Stomach (tissue), 8 donors: ENCODE measurements at regions not wholly inside any gene's neighbourhood (a gene's known extent, or its start where the extent isn't known, plus 50 kb on each side); places are given as distances from the start of the nearest gene placed in this dataset.

Source experiments
- DNase-seq, 2 donors: peaks; one replicate each; pipeline versions ENCODE4 v3.0.0 to v3.0.0-alpha.2; 2013 to 2019
- H3K27ac ChIP-seq, 5 donors: fragments of 200-600 bp in 4 of 5; sonication (generic) in 4 of 5; one replicate each; pipeline ENCODE4 v1.5.1; 2013 to 2019; ENCODE audit warnings: mild to moderate bottlenecking in 1 of 5, moderate library complexity in 1 of 5
- H3K27me3 ChIP-seq, 3 donors: fragments of 200-600 bp; sonication (generic); one replicate each; pipeline ENCODE4 v1.5.1; 2017 to 2019; ENCODE audit warnings: mixed run types in 1 of 3
- H3K36me3 ChIP-seq, 4 donors: fragments of 200-600 bp; sonication (generic); 1 replicate in 3 of 4; 2 replicates in 1 of 4; pipeline ENCODE4 v1.5.1; 2016 to 2019
- H3K4me1 ChIP-seq, 4 donors: fragments of 200-600 bp; sonication (generic); one replicate each; pipeline ENCODE4 v1.5.1; 2016 to 2019
- H3K4me3 ChIP-seq, 4 donors: fragments of 200-600 bp; sonication (generic) in 3 of 4; one replicate each; pipeline ENCODE4 v1.5.1; 2016 to 2019; ENCODE audit warnings: mild to moderate bottlenecking in 1 of 4
- H3K9me3 ChIP-seq, 4 donors: fragments of 200-600 bp; sonication (generic); one replicate each; pipeline ENCODE4 v1.5.1; 2016 to 2019
- CTCF ChIP-seq, 7 experiments: fragments of 450-650 bp in 4 of 7; fragments of 200-600 bp in 3 of 7; sonication (generic) in 3 of 7; IDR thresholded peaks; one replicate each; pipeline ENCODE4 v1.5.1; 2016 to 2019; ENCODE audit warnings: antibody characterized with exemption in 7 of 7, control low read depth in 2 of 7, mild to moderate bottlenecking in 1 of 7
- EP300 ChIP-seq: sonication (generic); formaldehyde crosslinking; IDR thresholded peaks from one replicate; pipeline ENCODE4 v1.6.1; 2017; ENCODE audit warnings: antibody characterized with exemption
- POLR2A ChIP-seq, 4 donors: fragments of 450-650 bp; IDR thresholded peaks; one replicate each; pipeline ENCODE4 v1.6.1; 2016; ENCODE audit warnings: antibody characterized with exemption in 4 of 4, control low read depth in 2 of 4, mild to moderate bottlenecking in 1 of 4, moderate library complexity in 1 of 4
- POLR2AphosphoS5 ChIP-seq, 3 donors: sonication (generic); formaldehyde crosslinking; IDR thresholded peaks; one replicate each; pipeline ENCODE4 v1.6.1; 2016; ENCODE audit warnings: antibody characterized with exemption in 3 of 3
- WGBS, 5 donors: extraction: QIAGEN DNeasy Blood & Tissue Kit in 3 of 5; methylation state at CpG; one replicate each; pipeline versions ENCODE4 v1.1.5 to v1.1.7; 2013 to 2018; 5-methylcytosine and 5-hydroxymethylcytosine counted together
- intact Hi-C: fragments of 100-400 bp; cut with DNase I; formaldehyde crosslinking; loops from one replicate; pipeline ENCODE4 v1.15.1; 2023; ENCODE audit warnings: low total_unique reads
- donor health status: healthy with polysubstance abuse.
- donor health status: Bipolar disorder and iron deficiency.
- donor health status: healthy.

DNA sequence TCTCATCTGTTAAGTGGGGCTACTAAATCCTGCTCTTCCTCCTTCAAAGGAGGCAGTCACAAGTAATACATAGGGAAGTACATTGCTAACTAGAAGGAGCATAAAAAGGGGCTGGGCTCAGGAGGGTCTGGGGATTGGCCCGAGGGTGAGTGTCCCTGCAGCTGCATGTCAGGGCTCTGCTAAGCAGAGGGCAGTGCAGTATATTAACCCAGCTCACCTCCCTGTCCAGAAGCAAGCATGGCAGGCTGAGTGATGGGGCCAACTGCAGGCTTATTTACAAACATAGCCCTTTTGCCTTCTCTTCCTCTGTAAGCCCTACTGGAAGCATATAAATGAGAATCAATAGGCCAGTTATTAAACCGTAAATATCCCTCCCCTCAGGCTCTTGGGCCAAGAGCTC, 143.2 kb upstream of the PCBD1 start:
- Histone ChIP-seq H3K4me3 (no peak overlapping the region), H3K27me3 (peaks cover 0 to 2% (median 0%) of the 10 kb centered on the region in 3 donors), H3K36me3 (no peaks in the 10 kb centered on the region), H3K27ac (no peak overlapping the region), H3K4me1 (no peaks in the 10 kb centered on the region), H3K9me3 (no peaks in the 10 kb centered on the region)
- TF ChIP-seq POLR2A (IDR thresholded peaks at IDR 0.05) (no peak), EP300 (no peak), POLR2AphosphoS5 (IDR thresholded peaks at IDR 0.05) (no peak), CTCF (IDR thresholded peaks at IDR 0.05) (no peak)
- no peak for DNase-seq
- intact Hi-C loops, result no loop called here
- 46 to 63% (median 52%) methylated on average over 2 of the region's 2 CpGs for WGBS, 5 donors

DNA sequence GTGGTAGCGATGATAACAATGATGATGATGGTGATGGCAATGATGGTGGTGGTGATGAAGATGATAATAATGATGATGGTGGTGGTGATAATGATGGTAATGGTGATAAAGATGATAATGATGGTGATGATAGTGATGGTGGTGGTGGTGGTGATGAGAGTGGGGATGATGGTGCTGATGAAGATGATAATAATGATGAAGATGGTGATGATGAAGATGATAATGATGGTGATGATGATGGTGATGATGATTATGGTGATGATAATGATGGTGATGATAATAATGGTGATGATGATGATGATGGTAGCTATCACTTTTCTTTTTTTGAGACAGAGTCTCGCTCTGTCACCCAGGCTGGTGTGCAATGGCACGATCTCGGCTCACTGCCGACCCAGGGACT, 144.5 kb upstream of the PCBD1 start:
- Histone ChIP-seq H3K4me3 (no peak overlapping the region), H3K9me3 (no peaks in the 10 kb centered on the region), H3K27me3 (no peaks in the 10 kb centered on the region), H3K4me1 (no peaks in the 10 kb centered on the region), H3K27ac (no peak overlapping the region), H3K36me3 (no peaks in the 10 kb centered on the region)
- TF ChIP-seq EP300 (no peak), POLR2A (IDR thresholded peaks at IDR 0.05) (no peak), CTCF (IDR thresholded peaks at IDR 0.05) (no peak), POLR2AphosphoS5 (IDR thresholded peaks at IDR 0.05) (no peak)
- intact Hi-C loops, result no loop called here
- 88 to 96% (median 96%) methylated on average over 5 of the region's 5 CpGs for WGBS, 5 donors
- DNase-seq, result no peak

DNA sequence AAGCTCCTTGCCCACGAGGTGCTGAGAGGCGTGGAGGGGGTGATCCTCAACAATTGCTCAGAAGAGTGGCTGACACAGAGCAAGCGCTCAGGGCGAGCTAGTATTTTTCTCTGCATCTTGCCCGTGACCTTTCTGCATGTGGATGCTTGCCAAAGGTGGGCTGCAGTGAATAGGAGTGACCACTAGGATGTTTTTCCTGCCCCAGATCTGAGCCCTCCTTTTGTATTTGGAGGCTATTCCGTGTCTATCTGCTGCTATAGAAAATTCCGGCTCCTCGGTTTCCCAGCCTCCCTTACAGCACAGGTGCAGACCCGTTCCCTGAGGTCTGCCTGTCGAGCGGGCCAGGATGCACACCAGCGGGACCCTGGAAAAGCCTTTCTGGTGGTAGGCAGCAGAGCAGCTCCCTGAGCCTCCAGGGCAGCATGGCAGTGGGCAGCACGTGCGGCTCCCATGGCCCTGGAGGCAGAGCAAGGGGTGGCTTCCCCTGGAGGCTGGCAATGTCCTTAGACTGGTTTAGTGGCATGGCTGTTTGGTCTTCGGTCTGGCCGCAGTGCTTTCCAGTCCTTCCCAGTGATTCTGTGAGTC, 145.1 kb upstream of the PCBD1 start:
- intact Hi-C loops, result no loop called here
- no peaks in the 10 kb centered on the region for H3K9me3 ChIP-seq
- H3K27me3 ChIP-seq, result no peaks in the 10 kb centered on the region
- TF ChIP-seq CTCF (IDR thresholded peaks at IDR 0.05) (no peak), POLR2AphosphoS5 (IDR thresholded peaks at IDR 0.05) (no peak), POLR2A (IDR thresholded peaks at IDR 0.05) (no peak), EP300 (no peak)
- WGBS, 5 donors, result 78 to 82% (median 78%) methylated on average over 15 to 16 of the region's 16 CpGs
- no peak overlapping the region for H3K4me3 ChIP-seq
- DNase-seq, result no peak
- no peak overlapping the region for H3K27ac ChIP-seq
- H3K36me3 ChIP-seq, result no peaks in the 10 kb centered on the region
- no peaks in the 10 kb centered on the region for H3K4me1 ChIP-seq

DNA sequence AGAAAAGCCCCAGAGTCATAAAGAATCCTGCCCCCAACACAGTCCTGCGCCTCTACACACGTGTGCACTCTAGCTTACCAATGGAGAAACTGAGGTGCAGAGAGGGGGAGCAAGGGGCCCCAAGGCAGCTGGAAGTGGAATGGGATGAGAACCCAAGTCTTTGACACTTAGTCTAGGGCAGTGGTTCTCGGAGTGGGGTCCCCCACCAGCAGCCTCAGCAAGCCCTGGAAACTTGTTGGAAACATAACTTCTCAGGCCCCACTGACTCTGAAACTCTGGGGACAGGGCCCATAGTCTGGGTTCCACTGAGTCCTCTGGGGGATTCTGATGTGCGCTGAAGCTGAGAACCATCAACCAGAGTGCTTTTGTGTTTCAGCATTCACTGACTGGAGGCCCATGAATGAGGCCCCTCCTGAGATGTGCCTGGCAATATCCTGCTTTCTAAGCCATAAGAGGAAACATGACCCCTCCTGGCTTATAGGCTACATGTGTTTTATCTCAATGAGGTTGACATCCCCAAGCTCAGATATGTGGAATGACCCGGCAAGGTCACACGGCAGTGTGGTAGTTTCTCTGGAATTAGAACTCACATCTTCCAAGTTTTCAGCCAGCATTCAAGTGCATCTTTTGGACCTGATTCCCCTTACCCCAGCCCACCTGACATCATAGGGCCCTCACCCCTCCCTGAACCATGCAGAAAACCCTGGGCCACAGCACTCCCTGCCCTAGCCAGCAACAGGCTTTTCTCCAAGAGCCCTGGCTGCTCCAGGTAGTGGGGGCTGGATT, 147.3 kb upstream of the PCBD1 start:
- no peak overlapping the region for H3K27ac ChIP-seq
- H3K36me3 ChIP-seq, result no peaks in the 10 kb centered on the region
- TF ChIP-seq POLR2AphosphoS5 (IDR thresholded peaks at IDR 0.05) (no peak), CTCF (IDR thresholded peaks at IDR 0.05) (no peak), POLR2A (IDR thresholded peaks at IDR 0.05) (no peak), EP300 (no peak)
- 65 to 83% (median 80%) methylated on average over 6 of the region's 6 CpGs for WGBS, 5 donors
- H3K9me3 ChIP-seq, result no peaks in the 10 kb centered on the region
- peaks cover 0 to 5% (median 0%) of the 10 kb centered on the region in 3 donors for H3K27me3 ChIP-seq
- intact Hi-C loops, result no loop called here
- no peaks in the 10 kb centered on the region for H3K4me1 ChIP-seq
- peak in 1 of 2 donors; percentile 62 for DNase-seq
- H3K4me3 ChIP-seq, result no peak overlapping the region
